GM12872 (cell line): ENCODE measurements at regions not wholly inside any gene's neighbourhood (a gene's known extent, or its start where the extent isn't known, plus 50 kb on each side); places are given as distances from the start of the nearest gene placed in this dataset.

Experiments
- TF ChIP-seq, protein P1 (sequence below): IDR thresholded peaks from 3 replicates; pipeline ENCODE4 v1.5.1; 2011; ENCODE audit warnings: low read depth, mild to moderate bottlenecking, low read length, moderate library complexity; ENCODE audit not compliant: insufficient read depth

DNA sequence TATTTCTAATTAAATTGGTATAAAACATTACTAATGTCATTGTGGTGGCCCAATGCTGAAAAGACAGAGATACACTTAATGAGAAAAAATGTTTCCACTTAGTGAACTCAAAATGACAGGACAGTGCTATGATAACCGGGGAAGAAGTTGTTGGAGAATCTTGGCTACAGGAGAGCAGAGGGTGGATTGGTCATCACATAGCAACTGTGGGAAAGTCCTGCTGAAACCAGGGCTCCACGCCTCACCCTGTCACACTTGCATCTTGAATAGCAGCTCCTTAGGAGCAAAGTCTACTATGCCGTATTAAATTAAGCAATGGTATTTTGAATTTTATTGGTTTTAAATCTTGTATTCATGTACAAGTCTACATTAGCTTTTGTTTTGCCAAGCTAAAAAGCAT lies 225.5 kb downstream of the KLF6 start:
- TF ChIP-seq, protein P1, sequence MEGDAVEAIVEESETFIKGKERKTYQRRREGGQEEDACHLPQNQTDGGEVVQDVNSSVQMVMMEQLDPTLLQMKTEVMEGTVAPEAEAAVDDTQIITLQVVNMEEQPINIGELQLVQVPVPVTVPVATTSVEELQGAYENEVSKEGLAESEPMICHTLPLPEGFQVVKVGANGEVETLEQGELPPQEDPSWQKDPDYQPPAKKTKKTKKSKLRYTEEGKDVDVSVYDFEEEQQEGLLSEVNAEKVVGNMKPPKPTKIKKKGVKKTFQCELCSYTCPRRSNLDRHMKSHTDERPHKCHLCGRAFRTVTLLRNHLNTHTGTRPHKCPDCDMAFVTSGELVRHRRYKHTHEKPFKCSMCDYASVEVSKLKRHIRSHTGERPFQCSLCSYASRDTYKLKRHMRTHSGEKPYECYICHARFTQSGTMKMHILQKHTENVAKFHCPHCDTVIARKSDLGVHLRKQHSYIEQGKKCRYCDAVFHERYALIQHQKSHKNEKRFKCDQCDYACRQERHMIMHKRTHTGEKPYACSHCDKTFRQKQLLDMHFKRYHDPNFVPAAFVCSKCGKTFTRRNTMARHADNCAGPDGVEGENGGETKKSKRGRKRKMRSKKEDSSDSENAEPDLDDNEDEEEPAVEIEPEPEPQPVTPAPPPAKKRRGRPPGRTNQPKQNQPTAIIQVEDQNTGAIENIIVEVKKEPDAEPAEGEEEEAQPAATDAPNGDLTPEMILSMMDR, result no peak

DNA sequence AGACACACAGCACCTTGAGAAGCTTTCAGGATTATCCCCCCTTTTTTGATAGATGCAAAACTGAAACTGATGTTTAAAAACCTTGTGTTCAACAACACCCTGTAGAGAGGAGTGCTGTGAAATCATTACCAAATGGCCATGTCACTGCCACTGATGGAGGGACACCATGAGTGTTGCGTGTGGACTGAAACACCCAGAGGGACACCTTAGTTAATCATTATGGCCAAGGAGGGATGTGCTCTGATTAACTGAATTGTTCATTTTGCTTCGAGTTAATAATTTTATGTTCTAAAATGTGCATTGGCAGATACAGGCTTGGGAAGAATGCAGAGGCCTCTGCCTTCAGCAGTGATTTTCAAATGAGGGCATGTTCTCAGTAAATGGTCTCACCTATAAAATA lies 226.0 kb downstream of the KLF6 start:
- TF ChIP-seq, protein P1, result no peak

DNA sequence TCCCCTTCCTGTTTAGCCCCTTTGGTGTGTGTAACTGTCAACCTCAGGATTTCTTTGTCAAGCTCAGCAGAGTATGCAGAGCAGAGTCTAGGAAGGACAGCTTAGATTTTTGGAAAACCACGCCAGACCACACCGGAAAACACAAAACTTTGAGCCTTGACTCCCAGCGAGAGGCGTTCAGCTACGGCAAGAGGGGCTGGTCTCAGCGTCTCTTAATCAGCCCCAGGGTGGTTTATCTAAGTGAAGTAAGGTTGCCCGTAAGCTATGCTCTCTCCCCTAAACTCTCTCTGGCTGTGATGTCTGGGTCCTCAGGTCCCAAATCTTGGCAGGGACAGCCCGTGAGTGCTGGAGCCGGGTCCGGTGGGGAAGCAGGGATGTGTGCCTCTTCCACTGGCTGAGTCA lies 230.9 kb downstream of the KLF6 start:
- TF ChIP-seq, protein P1, result no peak

DNA sequence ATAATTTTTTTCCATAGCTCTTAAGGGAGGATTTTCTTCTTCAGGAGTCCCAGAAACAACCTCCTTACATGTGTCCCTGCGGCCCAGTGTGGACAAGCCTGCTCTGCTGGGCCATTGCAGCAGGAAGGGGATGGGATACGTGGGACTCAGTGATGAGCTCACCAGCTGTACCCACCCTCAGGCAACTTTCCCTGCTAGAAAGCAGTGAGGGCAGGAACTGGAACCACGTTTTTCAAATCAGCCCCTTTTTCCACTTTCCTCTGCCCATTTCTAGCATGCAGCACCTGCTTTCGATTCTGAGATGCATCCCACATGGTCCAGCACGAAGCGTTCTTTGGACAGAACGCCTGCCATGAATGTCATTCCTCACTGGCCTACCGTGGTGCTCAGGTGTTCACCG lies 232.7 kb downstream of the KLF6 start:
- TF ChIP-seq, protein P1, result no peak

DNA sequence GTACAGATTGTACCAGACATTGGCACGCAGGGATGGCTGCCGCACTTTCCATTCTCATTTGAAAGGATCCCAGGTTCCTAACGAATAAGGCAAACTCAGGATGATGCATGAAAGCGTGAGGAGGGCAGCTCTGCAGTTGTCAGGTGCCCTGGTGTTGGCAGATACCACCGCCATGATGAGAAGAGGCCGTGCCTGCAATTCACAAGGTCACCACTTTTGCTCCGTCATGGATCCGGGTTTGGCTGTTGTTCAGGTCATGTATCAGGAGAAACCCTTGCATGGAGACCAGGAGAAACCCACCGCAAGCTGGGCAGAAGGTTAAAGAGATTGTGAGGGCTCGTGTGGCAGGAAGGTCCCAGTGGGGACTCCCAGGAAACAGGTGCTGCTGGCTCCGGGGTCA lies 233.2 kb downstream of the KLF6 start:
- TF ChIP-seq, protein P1, result no peak

DNA sequence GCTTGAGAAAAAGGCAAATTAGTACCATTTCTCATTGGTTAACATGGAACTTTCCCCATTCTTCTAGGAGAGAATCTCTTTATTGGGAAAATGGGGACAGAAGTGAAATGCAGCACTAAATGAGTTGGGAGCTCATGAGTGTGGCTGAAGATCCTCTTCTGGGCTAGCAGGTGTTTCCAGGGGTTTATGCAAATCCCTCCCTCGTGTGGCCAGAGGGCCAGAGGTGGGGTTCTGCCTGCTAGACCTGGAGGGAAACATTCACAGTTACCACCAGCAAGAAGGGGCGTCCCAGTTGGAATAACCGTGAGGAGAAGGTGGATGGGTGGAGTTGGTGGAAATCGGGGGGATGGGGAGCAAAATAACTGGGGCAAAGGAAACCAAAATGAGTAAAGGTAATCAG lies 235.9 kb downstream of the KLF6 start:
- TF ChIP-seq, protein P1, result no peak

DNA sequence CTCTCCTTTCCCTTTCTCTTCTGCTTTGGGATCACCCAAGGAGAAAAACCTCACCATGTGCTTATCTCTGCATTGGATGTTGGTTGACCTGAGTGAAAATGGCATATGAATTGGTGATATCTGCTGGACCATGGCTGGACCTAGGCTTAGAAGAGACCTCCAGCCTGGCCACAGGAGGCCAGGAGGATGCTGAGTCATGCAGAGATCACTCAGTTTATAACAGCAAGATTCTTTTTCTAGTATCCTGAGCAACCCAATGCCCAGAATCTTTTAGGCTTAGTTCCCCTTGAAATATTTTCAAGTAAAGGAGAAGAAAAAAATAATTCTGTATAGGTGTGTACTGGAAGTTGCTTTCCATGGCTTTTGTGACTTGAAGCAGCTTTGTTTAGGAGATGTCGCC lies 236.3 kb downstream of the KLF6 start:
- TF ChIP-seq, protein P1, result no peak

DNA sequence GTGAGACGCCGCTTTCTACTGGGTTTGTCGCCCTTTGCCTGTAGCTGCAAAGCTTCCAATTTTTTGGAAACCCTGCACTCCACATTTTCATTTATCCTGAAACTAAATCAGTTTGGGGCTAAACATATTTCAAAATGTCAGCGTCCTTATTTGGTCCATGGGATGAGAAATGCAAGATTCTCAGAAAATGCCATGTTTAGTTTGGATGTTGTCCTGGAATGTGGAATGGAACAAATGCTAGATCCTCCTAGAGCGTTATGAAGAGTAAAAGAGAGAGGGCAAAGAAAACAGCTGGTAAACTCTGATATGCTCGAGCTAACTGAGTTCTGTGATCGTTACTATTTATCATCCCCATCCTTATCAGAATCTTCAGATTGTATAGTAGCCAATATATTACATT lies 236.9 kb downstream of the KLF6 start:
- TF ChIP-seq, protein P1, result no peak
